HG03342 (cell line): ENCODE measurements at regions not wholly inside any gene's neighbourhood (a gene's known extent, or its start where the extent isn't known, plus 50 kb on each side); places are given as distances from the start of the nearest gene placed in this dataset.

ENCODE experiments used
- ATAC-seq: cut with Tn5 transposase; IDR thresholded peaks from one replicate; pipeline ENCODE4 v1.9.1; 2021; ENCODE audit warnings: mild to moderate bottlenecking, moderate library complexity; ENCODE audit not compliant: unreplicated experiment

DNA sequence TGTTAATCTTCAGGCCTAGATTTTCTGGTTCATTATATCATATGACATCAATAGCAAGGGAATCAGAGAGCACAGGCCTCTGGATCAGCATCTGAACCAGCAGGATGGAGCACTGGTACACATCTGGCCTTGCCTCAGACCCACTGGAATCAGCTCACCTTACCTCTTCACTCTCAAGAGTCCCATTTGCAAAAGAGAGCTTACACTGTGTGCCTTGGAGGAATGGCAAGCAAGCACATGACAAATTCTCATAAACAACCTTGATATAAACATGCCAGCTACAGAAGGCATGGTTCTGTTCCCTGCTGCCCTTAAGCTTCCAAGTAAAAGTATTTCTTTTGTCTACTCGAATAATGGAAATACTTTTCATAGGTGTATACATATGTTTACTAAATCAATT lies 128.6 kb upstream of the CPM start:
- no peak for ATAC-seq

DNA sequence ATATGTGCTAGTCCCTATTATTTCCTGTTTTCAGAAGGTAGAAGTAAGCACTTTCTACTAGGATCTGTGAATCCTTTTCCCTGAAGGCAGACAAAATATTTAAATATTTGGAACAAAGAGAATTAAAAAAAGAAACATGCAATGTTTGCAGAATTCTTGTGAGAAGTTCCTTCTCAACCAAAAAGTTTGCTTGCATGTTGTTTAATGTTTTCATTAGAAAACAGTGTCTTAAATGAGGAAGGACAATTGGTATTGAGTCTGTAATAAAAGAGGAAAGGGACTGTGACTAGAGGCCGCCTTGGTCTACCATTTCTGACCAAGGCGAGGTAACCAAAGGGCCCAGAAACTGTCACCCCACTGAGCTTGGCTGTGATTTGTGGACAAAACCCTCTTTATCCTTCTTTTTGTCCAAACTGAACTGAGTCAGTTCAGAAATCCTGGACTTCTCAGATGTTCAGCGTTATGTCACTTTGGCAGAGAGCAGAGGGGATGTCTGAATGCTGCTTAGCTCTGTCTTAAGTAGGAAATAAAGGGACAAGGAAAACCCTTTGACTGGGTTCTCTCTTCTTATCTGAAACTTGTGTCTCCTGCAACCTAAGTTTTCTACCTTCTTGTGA lies 129.8 kb upstream of the CPM start:
- ATAC-seq, result no peak

DNA sequence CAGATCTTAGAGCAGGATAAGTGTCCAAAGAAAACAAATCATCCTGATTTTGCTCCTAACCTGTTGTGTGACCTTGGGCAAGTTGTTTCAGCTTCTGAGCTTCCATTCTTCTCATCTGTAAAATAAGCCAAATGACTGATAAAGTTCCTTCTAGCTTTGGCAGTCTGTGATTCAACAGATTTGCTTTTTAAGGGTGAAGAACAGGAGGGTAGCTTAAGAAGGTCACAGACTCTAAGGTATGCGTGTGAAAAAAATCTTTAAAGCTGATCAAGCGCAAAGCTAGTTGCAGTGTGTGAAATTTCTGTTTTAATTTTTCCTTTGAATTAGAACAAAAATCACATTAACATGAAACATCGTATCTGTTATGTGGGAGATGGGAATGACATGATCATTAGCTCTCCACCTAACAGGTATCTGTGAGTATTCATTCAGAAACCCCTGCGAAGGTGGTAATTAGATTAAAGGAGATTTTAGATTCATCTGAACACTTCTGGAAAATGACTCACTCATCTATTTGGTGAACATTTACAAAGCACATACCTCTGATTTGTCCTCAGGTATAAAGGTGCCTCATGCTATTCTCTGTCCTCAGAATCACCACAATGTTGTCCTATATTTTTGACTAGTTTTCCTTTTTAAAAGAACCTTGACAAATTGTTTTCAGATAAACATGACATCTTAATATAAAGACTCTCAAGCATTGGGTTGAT lies 131.9 kb upstream of the CPM start:
- no peak for ATAC-seq

DNA sequence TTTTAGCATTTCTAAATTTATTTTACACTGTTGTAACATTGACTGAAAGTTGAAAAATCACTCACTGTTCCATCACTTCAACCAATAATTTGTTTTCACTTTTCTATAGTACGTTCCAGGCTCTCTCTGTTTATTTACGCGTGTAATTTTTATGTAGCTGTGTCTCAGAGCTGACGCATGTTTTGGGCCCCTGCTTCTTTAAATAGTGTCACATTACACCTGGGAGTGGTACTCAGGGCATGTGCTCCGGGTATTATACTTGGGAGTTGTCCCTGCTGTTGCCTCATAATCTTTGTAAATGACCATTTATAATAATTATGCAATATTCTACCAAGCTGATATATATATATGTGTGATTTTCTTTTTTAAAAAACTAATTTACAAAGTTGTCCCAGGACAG lies 132.8 kb upstream of the CPM start:
- ATAC-seq, result no peak

DNA sequence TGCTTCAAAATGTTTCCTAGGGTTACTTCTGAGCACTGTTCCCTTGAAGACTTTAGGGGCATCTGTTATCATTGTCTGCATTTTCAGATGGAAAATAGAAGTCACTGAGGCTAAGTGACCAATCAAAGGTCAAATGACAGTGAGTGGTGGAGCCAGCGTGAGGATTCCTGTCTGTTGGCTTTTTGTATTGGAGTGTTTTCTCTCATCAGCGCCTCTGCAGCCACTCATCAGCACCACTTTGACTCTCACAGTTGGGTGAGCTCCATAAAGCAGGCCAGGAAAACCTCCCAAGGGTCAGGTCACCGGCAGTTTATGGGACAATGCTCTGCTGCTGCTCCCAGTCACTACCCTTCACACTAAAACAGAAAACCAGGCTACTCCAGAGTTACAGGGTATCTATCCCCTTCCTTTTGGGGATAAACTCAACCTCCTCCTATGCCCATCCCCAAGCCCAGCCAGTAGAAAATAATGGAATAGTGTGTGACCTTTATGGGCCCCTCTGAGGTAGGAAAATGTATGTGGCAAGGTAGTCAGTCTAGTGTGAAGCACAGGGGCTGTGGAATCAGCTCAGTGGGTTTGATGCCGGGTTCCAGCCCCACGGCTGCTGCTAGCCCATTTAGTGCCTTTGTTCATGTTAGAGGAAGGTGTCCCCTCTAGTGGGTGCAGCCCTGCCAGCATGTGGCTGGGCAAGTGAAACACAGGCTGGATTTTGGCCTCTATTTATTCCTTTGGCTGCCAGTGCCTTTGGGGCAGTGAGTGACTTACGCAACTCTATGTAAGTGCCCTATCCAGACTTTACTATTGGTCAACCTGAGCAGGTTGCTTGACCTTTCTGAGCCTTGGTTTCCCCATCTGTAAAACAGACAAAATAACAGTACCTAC lies 133.8 kb upstream of the CPM start:
- ATAC-seq, result no peak

DNA sequence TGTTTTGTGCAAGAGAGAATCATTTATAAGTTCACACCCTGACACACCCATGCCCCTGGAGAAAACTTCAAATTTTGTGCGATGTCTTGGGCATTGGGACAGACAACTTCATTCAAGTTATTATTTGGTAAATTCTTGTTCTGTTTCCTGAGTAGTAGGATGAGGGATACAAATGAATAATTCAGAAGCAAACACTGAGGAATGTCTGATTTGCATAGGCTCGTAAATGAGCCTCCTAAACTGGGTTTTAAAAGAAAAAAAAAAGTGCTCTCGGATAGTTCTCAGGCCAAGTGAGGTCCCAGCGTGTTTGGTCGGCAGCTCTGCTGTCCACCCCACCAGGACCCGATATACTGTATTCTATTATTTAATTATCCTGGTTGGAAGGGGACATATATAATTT lies 134.7 kb upstream of the CPM start:
- ATAC-seq, result no peak

DNA sequence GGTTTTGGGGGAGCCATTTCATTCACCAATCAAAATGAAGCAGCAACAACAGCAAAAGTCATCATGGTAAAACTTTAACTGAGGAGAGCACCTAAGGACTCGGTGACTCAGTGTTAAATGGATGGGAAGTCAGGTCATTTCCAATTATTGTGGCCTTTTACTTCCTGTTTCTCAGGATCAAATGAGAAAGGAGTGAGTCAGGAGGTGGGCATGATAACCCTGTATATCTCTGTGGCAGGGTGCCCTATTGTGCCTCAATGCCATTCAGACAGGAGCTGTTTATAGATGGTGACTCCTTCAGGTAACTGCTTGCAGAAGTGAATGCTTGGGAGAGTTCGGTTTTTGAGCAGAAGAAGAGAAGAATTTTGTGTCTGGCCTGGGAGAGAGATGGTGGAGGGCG lies 135.5 kb upstream of the CPM start:
- ATAC-seq, result no peak

DNA sequence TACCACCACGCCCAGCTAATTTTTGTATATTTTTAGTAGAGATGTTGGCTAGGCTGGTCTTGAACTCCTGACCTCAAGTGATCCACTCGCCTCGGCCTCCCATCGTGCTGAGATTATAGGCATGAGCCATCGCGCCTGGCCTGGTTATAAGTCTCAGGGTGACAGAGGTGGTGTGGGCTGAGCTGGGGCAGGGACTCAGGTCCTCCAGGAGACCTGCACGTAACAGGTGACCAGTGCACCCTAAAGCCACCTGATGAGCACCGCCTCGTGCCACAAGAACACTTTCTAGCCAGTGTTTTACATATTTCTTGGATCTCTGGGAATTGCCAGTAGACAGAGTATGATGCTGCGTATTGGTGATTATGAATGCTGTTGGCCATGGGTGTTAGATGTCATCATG lies 136.5 kb upstream of the CPM start:
- ATAC-seq, result no peak

DNA sequence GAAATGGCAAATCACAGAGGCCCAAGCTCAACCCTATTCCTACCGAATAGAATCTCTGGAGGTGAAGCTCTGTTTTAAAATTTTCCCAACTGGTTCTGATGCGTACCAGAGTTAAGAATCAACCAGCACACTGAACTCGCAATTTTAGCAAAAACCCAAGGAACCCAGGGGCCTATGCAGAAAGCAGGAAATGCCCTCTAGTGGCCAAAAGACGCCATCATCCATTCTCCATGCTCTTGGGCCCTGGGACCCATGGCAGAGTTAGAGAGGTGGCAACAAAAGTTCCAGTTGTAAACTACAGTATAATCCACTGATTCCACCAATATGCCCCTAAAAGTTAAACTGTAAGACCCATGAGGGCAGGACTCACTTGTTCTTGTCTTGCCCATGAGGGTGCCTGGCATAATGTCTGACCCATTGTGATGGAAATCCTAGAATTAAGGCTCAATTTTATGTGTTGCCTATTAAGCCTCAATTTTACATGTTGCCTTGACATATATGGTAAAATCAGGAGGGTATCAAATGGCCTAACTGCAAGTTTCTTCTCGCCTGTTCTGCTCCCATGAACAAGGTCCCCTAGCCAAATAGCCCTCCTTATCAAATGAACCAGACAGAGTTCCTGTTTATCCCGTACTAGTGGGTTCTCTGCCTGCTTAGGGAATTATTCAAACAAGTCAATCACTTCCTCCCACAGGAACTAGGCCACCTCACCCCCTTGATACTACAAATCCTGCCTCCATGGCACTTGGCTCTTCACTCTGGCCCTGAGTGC lies 137.5 kb upstream of the CPM start:
- ATAC-seq, result peak; percentile 86

DNA sequence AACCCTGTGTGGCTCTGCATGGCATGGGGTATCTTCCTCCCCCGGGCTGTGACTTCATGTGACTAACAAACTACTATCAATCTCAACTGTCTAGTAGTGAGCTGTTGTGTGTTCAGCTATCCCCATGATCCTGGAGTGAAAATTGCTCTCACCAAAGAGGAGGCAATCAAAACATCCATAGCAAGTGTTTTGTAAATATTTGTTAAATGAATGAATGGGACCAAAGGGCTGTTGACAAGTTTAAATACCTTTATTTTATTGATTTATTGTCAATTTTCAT lies 138.1 kb upstream of the CPM start:
- ATAC-seq, result no peak

DNA sequence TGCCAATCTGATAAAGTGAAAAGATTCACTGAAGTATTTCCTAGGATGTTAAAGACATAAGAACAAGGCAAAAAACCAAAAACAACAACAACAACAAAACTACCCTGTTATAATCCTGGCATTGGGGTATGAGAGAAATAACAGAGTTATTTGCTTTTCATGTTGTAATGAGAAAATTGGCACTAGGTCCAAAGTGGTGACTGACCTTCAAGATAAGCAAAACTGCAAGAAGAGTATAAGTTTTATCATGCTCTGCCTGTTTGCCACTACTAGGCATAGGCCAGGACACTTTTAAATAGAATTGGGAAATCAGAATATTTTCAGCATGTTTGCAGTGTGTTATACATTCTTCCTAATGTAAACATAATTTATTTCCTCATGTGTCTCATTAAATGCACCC lies 140.1 kb upstream of the CPM start:
- no peak for ATAC-seq

DNA sequence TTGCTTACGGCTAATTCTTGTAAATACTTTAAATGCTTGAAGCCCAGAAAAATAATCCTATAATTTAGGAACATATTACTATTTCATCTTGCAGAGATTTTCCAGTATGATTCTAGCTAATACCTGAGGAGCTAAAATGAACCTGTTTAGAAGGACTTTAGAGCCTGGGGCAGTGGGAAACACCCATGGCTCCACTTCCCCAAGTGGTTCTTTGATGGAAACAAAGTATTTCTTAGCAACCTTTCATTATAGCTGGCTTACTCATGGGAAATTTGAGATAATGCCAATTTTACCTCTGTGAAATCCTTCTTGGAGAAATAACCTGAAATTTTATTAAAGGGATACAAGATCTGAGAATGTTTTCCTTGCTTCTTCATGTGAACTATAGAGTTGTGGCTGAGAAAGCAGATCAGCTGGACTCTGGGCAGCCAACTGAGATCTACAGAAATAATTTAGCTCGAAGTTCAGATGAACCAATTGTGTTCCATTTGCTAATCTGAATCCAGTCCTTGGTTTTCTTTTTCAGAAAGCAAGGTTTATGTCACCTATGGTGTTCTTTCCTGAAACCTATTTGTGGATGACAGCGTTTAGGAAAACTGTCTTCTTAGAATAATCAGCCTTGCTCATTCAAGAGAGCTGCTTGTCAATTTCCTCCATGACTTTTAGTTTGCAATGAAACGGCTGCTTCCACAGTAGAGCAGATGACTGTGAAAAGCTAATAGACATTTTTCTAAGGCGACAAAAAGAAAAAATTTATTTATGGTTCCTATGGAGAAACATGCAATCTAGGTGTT lies 141.8 kb upstream of the CPM start:
- no peak for ATAC-seq

DNA sequence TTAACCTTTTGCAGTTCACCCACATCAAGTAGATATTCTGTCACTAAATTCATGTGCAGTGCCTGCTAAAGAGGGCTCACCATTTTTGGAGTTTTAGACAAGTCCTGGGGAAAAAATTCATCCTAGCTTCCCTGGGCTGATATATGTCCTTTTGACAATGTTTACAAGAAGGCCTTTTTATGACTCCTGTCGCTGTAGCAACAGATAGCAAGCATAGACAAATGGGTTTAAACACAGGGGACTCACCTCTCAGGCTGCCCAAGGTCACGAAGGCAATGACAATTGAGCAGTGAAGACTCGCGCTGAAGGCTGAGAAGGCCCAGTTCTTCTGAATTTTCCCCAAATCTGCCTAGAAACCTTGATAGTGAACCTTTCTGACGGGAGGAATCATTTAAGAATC lies 150.7 kb upstream of the CPM start:
- no peak for ATAC-seq

DNA sequence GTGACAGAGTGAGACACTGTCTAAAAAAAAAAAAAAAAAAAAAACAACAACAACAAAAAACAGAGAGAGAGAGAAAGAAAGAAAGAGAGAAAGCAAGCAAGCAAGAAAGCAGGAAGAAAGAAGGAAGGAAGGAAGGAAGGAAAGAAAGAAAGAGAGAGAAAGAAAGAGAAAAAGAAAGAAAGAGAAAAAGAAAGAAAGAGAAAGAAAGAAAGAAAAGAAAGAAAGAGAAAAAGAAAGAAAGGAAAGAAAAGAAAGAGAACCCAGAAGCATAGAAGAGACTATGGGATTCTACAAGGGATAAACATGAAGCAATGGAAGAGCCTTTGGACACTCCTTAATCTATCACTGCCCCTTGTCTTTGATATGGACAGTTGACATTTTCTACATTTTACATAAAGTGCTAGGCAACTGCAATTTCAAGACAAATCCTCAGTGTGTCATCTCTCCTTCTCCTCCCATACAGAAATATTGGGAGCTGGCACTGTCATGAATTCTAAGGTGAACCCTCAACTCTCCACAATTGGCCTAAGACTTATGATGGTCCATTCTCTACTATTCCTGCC lies 151.9 kb upstream of the CPM start:
- ATAC-seq, result no peak

DNA sequence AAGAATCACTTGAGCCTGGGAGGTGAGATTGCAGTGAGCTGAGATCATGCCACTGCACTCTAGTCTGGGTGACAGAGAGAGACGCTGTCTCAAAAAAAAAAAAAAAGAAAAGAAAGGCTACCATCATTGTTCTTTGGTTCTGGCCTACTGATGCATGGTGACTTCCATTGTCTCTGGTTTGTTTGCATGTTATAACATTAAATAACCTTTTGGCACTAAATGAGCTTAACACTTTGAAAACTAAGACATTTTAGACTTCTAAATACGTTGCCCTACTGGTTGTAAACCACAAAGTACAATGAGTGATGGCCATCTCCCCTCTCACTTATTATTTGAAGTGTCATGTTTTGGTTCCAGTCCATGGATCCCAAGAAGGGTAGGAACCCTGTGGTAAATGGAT lies 152.9 kb upstream of the CPM start:
- ATAC-seq, result no peak

DNA sequence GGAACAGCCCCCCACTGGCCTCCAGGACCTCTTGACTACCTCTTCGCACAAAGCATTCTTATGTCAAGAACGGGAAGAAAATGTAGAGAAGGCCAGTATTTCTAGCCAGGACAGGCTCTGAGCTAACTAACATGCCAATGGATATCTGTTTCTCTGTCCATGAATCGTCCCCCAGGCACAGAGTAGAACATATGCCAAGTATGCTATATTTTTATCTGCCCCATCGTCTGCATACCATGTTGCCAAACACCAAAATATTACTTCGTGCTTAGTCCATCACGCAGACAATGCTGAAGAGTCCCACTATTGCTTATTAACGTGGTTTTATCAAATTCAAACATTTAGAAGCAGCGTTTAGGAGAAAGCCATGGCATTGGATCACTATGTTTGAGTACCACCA lies 151.4 kb upstream of the CPSF6 start:
- no peak for ATAC-seq

DNA sequence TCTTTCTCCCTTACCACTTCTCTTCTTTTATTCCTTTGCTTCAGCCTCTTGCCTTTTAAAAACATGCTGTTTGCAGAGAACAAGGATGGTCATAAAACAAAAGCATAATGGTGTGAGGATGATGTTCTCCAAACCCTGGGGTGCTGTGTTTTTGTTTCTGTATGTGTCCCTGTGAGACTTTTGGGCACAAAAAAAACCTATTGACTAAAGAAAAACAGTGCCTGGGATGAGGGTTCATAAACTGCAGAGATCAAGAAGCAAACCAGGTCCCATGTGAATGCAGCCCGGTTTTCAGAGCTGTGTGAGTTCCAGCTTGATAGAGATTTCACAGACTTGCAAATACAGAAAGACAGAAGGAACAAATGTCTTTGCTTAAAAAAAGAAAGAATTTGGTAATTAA lies 148.6 kb upstream of the CPSF6 start:
- ATAC-seq, result no peak

DNA sequence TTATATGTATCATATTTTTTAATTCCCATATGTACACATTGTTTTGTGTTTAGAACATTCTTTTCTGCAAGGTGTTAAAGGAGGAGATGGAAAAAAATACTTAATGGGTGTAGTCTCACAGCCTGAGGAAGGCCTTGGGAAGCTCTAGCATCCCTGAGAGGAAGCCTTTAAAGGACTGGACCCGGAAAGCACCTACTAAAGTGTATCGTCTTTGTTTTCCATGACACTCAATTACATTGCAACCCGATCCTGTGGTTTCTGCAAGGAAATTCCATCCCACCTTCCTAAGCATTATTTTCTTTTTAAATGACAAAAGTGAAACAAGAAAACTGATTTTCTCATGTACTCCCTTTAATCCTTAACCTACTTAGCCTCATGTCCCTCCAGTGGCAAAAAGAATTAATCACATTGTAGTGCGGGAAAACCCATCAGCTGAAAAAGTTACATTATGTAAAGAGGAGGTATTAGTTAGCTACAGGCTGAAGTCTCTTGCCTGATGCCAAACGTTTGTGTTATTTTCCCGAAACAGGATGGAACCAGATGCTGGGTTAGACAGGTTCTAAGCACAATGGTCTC lies 147.8 kb upstream of the CPSF6 start:
- ATAC-seq, result no peak

DNA sequence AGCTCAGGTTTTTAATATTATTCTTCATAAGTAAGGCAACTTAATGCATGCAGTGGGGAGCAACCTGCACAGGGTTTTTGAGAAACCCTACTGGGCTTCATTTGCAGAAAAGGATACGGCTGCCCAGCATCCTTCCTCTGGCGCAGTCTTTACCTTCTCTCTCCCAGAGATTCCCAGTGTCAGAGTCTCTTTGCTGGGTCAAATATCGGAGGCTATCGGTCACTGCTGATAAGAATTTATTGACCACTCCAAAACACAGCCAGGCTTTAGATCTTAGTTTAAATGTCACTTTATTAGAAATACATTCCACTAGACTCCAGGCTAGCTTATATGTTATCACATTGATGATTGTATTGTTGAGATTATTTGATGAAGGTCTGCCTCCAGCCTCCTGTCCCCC lies 147.2 kb upstream of the CPSF6 start:
- ATAC-seq, result no peak

DNA sequence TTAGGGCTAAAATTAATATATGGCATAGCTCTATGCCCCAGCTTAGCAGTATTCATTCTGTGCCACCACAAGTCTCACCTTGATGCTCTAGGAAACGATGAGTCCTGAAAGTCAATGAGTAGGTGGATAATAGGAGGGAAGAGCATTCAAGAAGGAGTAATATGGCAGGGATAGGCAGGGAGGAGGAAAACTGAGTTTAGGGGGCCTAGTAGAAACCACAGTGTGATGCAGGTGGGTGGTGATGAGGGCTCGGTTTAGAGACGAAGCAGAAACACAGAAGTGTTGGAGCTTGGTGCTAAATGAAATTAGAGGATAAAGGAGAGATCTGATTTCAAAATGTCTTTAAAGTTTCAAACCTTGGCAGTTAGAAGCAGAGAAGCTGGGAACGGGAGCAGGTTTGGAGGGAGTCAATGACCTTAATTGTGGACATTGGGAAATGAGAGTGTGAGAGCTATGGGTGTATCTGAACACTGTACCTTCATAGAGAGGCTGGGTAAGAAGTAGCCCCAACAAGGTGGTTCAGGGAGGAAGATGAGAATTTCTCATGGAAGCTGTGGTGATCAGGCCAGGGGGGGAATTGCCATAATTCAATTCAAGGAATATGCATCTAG lies 144.7 kb upstream of the CPSF6 start:
- no peak for ATAC-seq
